Fibroblast of lung (primary cell): ENCODE measurements at regions not wholly inside any gene's neighbourhood (a gene's known extent, or its start where the extent isn't known, plus 50 kb on each side); places are given as distances from the start of the nearest gene placed in this dataset.

Source experiments
- DNase-seq, 2 donors: peaks; one replicate each; pipeline versions ENCODE4 v3.0.0 to v3.0.0-alpha.2; 2010; ENCODE audit warnings: low read depth in 2 of 2
- H2AFZ ChIP-seq: 2 replicates; pipeline ENCODE4 v1.5.1; 2012; ENCODE audit warnings: low read length, control low read depth, inconsistent platforms
- H3K27ac ChIP-seq: 2 replicates; pipeline ENCODE4 v1.5.1; 2011; ENCODE audit warnings: low read length, control low read depth; ENCODE audit not compliant: insufficient read depth
- H3K27me3 ChIP-seq: 2 replicates; pipeline ENCODE4 v1.5.1; 2011; ENCODE audit warnings: mild to moderate bottlenecking, low read length; ENCODE audit not compliant: control insufficient read depth, insufficient read depth
- H3K36me3 ChIP-seq: 2 replicates; pipeline ENCODE4 v1.5.1; 2011; ENCODE audit warnings: low read length; ENCODE audit not compliant: control insufficient read depth, insufficient read depth
- H3K4me1 ChIP-seq: 2 replicates; pipeline ENCODE4 v1.5.1; 2011; ENCODE audit warnings: low read length; ENCODE audit not compliant: control insufficient read depth, insufficient read depth; ENCODE audit errors: extremely low read depth
- H3K4me2 ChIP-seq: 2 replicates; pipeline ENCODE4 v1.5.1; 2011; ENCODE audit warnings: low read length, control low read depth; ENCODE audit not compliant: insufficient read depth; ENCODE audit errors: extremely low read depth
- H3K4me3 ChIP-seq, 4 experiments: fragments of 200-600 bp in 1 of 4; sonication (generic) in 1 of 4; replicated peaks in 1 of 4; 2 replicates each; pipeline ENCODE4 v1.5.1; 2011 to 2016; ENCODE audit warnings: low read length in 4 of 4, low read depth in 3 of 4, mild to moderate bottlenecking in 3 of 4, control low read depth in 2 of 4, inconsistent platforms in 1 of 4, mixed read lengths in 1 of 4; ENCODE audit not compliant: insufficient read depth in 1 of 4; ENCODE audit errors: control extremely low read depth in 1 of 4
- H3K79me2 ChIP-seq: 2 replicates; pipeline ENCODE4 v1.5.1; 2012; ENCODE audit warnings: mild to moderate bottlenecking, low read length, inconsistent platforms; ENCODE audit not compliant: control insufficient read depth, insufficient read depth
- H3K9ac ChIP-seq: 2 replicates; pipeline ENCODE4 v1.5.1; 2011; ENCODE audit warnings: mild to moderate bottlenecking, low read length, control low read depth; ENCODE audit not compliant: insufficient read depth
- H3K9me3 ChIP-seq: 2 replicates; pipeline ENCODE4 v1.5.1; 2012; ENCODE audit warnings: low read depth, low read length; ENCODE audit not compliant: control insufficient read depth, insufficient read depth
- H4K20me1 ChIP-seq: 2 replicates; pipeline ENCODE4 v1.5.1; 2011; ENCODE audit warnings: low read length; ENCODE audit not compliant: control insufficient read depth, insufficient read depth; ENCODE audit errors: extremely low read depth
- CTCF ChIP-seq, 2 donors: IDR thresholded peaks in 1 of 2; conservative IDR thresholded peaks in 1 of 2; 1 replicate in 1 of 2; 2 replicates in 1 of 2; pipeline ENCODE4 v1.5.1; 2011 to 2012; ENCODE audit warnings: low read length in 2 of 2, control low read depth in 1 of 2, inconsistent platforms in 1 of 2, low read depth in 1 of 2, mild to moderate bottlenecking in 1 of 2
- EZH2 ChIP-seq: IDR thresholded peaks from 2 replicates; pipeline ENCODE4 v1.5.1; 2012; ENCODE audit warnings: low read length, control low read depth, mild to moderate bottlenecking; ENCODE audit errors: missing control alignments

- TF ChIP-seq CTCF (conservative IDR thresholded peaks at IDR 0.05 in 1 of 2, IDR thresholded peaks at IDR 0.05 in 1 of 2; ENCODE audit: low read depth in 1 of 2, low read length in 2 of 2), result no peak
- TF ChIP-seq EZH2, result no peak
- Histone ChIP-seq H3K27me3 (no peaks in the 10 kb centered on the region), H3K9me3 (no peaks in the 10 kb centered on the region), H3K4me3 (no peak overlapping the region), H3K4me1 (no peaks in the 10 kb centered on the region), H3K9ac (no peak overlapping the region), H2AFZ (no peak overlapping the region), H3K4me2 (no peak overlapping the region), H3K79me2 (no peaks in the 10 kb centered on the region), H4K20me1 (no peaks in the 10 kb centered on the region), H3K36me3 (no peaks in the 10 kb centered on the region), H3K27ac (no peak overlapping the region)
- no peak for DNase-seq
Observed at GRCh38 chr6:154592199-154592860, 81.8 kb upstream of the CNKSR3 start.

GRCh38 chr6:154593122-154593521 lies 82.6 kb upstream of the CNKSR3 start:
- Histone ChIP-seq H3K27me3 (no peaks in the 10 kb centered on the region), H2AFZ (no peak overlapping the region), H3K36me3 (no peaks in the 10 kb centered on the region), H3K4me2 (no peak overlapping the region), H3K79me2 (no peaks in the 10 kb centered on the region), H3K9ac (no peak overlapping the region), H3K27ac (no peak overlapping the region), H4K20me1 (no peaks in the 10 kb centered on the region), H3K4me1 (no peaks in the 10 kb centered on the region), H3K9me3 (no peaks in the 10 kb centered on the region), H3K4me3 (no peak overlapping the region)
- TF ChIP-seq CTCF (conservative IDR thresholded peaks at IDR 0.05 in 1 of 2, IDR thresholded peaks at IDR 0.05 in 1 of 2; ENCODE audit: low read depth in 1 of 2, low read length in 2 of 2) (no peak), EZH2 (no peak)
- peak in 1 of 2 donors; percentile 41 for DNase-seq

GRCh38 chr6:154594496-154595198 lies 84.2 kb upstream of the CNKSR3 start:
- no peaks in the 10 kb centered on the region for H3K27me3 ChIP-seq
- H3K79me2 ChIP-seq, result no peaks in the 10 kb centered on the region
- no peak overlapping the region for H3K9ac ChIP-seq
- H3K36me3 ChIP-seq, result no peaks in the 10 kb centered on the region
- no peak overlapping the region for H2AFZ ChIP-seq
- no peak overlapping the region for H3K4me3 ChIP-seq
- H3K4me1 ChIP-seq, result no peaks in the 10 kb centered on the region
- no peak overlapping the region for H3K27ac ChIP-seq
- H4K20me1 ChIP-seq, result no peaks in the 10 kb centered on the region
- no peak overlapping the region for H3K4me2 ChIP-seq
- no peaks in the 10 kb centered on the region for H3K9me3 ChIP-seq
- TF ChIP-seq EZH2 (no peak), CTCF (conservative IDR thresholded peaks at IDR 0.05 in 1 of 2, IDR thresholded peaks at IDR 0.05 in 1 of 2; ENCODE audit: low read depth in 1 of 2, low read length in 2 of 2) (no peak)
- DNase-seq, result no peak
